GM12801 (cell line): ENCODE measurements at regions not wholly inside any gene's neighbourhood (a gene's known extent, or its start where the extent isn't known, plus 50 kb on each side); places are given as distances from the start of the nearest gene placed in this dataset.

Source experiments
- CTCF ChIP-seq: IDR thresholded peaks from one replicate; pipeline ENCODE4 v1.5.1; 2011; ENCODE audit warnings: control low read depth; ENCODE audit not compliant: insufficient read length; ENCODE audit errors: extremely low read depth

GRCh38 chr16:72666267-72666666 lies 381.7 kb downstream of the ZFHX3 start:
- no peak for TF ChIP-seq CTCF

- TF ChIP-seq CTCF = no peak
These were observed 382.2 kb downstream of the ZFHX3 start for GRCh38 chr16:72665701-72666100.

- TF ChIP-seq CTCF = no peak
These were observed 383.2 kb downstream of the ZFHX3 start for GRCh38 chr16:72664509-72665408.

GRCh38 chr16:72664056-72664508 lies 383.8 kb downstream of the ZFHX3 start:
- no peak for TF ChIP-seq CTCF

- TF ChIP-seq CTCF = no peak
These were observed 388.8 kb downstream of the ZFHX3 start for GRCh38 chr16:72658888-72659717.

GRCh38 chr16:72657791-72658190 lies 390.1 kb downstream of the ZFHX3 start:
- TF ChIP-seq CTCF = no peak

GRCh38 chr16:72657164-72657563 lies 390.8 kb downstream of the ZFHX3 start:
- TF ChIP-seq CTCF = no peak
